DMS 273 treated with DMSO at 0.1 percent for 48 hours (cell line): ENCODE measurements at regions not wholly inside any gene's neighbourhood (a gene's known extent, or its start where the extent isn't known, plus 50 kb on each side); places are given as distances from the start of the nearest gene placed in this dataset.

Experiments
- DNase-seq: peaks from one replicate; lab custom pipeline; 2025; lab: John Stamatoyannopoulos, UW

DNA sequence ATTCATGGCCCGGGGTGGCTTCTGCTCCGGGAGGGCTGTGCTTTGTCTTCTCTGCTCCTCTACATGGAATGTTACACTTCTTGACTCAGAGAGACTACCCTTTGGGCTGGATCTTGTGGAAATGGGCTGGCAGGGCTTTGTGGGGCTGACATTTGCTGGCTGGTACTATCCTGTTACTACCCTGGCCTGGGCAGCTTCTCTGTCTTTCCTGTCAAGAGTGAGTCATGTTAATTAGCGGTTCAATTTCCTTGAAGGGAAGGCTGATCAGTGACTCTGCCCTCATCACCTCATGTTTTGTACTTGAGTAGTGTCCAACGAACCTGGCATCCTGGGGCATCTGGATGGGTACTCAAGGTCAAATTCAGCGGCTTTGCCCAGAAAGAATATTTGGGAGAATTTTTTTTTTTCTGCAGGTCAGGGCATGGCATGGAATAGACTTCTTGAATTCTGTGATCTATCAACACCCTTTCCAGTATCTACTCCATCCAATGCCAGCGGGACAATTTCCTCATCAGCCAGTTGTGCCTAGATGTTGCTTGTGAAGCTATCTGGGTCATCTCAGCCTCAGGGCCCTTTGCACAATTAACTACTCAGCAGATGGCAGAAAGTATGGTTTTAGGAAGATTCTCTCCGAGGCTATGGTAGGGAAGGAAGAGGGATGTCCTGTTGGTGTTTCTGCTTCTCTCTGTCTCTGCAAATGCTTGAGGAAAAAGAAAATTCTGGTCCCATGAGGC is 140.5 kb upstream of the PLET1 start:
- no peak for DNase-seq

DNA sequence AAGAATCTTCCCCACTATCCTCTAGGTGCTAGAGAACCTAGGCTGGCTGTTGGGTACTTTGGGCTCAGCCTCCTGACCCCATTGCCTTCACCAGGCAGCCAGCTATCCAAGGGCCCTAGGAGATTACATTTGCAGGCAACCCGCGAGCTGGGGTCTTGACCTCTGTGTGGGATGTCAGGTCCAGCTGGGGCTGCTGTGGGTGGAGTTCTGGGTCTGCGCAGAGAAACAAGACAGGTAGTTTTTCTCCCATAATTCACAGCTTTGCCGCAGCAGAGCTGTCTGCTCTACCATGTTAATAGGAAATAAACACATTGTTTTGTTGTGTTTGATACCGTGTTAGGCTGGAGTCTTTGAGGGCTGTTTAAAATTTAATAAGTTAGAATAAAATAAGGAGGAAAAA is 142.8 kb upstream of the PLET1 start:
- DNase-seq: no peak

DNA sequence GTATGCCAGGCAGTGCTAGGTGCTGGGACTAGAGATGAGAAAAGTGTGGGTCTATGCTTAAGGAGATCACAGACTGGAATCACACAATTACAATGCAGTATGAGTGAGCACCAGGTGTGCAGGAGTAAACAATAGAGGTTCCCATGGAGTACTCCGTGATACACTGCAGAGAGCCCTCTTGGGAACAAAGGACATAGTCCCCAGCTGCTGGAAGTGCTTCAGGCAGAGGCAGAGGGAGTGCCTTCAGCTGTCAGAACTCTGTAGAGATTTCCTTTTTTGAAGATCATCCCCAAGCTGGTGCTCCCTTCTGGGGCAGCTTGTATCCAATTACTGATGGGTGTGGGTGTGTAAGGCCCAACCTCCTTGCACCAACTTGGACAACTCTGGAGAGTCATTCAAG is 143.5 kb upstream of the PLET1 start:
- no peak for DNase-seq

DNA sequence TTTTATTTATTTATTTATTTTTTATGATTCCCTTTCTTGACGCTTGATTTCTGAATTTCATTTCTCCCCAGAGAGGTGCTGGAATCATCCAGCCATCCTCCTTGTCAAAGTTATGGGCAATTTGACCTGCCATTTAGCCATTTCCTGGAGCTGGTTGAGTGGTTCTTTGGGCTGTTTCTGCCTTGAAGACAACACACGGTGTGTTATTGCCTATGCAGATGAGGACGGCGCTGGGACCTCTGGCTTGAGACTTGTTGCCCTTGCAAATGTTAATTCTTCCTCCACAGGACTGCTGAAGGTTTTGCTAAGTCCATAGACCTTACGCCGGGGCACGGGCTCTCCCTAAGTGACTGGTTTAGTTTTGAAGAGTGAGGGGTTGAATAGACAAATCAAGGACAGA is 147.9 kb upstream of the PLET1 start:
- DNase-seq: no peak

DNA sequence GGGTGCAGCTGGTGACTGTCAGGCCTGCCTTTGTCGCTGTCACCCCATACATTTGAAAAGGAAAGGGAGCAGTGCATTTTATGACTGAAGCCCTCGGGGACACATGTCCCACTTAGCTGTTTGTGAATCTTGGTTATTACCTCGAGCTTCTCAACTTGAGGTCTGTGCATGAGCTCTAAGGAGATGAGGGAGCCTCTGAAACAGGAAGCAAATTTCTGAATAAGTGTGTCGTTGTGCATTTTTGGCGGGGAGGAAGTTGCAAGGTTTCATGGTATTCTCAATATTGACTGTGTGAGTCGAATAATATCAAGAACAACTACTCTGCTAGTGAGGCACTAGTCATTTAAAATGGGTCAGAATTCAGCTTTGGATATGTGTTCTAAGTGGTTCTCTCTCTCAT is 149.7 kb upstream of the PLET1 start:
- no peak for DNase-seq

DNA sequence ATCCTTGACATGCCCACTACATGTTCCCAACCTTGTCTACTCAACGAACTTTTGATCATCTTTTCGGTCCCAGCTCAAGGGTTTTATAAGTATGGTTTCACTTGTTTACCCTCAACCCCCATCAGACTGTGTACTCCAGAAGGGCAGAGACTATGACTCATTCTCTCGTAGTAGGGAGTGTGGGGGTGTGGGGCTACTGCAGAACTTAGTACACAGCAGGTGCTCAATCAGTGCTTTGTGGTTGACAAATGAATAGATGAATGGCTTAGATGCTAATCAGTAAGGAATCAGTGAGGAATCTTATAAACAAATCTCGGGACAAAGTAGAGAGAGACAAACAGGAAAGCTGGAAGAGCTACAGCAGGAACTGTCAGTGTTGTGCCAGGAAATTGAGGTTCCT is 151.7 kb upstream of the PLET1 start:
- DNase-seq: no peak

DNA sequence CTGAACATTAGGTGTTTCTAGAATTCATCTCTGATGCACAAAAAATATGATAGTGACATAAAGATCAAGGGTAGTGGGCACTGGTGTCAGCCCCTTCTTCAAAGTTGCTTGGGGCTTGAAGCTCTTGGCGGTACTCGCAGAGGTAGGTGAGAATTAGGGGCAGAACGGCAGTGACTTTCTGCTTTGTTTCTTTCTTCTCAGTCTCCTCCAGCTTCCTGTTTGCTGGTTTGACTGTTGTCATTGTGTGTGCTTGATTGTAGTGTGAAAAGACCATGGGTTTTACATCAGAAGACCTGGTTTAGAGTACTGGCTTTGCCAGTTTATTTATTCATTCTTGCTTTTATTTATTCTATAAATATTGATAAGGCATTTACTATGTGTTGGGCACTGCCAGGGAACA is 156.7 kb upstream of the PLET1 start:
- DNase-seq: no peak

DNA sequence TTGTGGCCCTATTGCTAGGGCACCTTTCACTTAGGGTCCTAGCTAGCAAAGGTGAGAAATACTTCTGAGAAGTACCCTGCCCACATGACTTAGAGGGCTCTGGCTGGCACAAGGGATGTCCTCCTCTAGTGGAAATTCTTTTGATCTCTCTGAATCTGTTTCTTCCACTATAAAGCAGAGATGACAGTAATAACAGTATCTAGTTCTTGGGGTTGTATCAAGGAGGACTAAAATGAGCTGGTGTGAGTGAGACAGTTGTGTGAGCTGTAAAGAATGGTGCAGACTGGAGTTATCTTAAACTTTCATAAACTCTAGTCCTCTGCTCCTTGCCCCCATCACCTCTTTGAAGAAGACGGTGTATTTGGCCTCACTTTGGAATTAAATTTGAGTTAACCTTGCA is 157.8 kb upstream of the PLET1 start:
- DNase-seq: no peak

DNA sequence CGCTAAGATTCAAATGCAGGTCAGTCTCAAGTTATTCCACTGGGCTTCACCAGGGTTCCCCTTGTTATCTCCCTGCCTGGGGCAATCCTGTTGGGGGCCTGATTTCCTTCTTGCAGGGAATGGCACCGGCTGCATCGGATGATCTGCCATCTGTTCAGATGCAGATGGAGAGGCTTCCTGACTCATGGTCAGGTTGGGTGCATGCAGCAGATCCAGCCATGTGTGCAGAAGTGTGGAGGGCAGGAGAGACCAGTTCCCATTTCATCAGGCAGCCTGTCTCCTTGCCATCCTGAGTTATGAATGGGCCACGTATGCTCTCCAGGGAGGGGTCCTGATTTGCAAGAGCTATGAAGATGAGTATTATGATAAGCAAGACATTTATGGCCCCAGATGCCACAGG is 161.2 kb upstream of the PLET1 start:
- DNase-seq: peak; percentile 82

DNA sequence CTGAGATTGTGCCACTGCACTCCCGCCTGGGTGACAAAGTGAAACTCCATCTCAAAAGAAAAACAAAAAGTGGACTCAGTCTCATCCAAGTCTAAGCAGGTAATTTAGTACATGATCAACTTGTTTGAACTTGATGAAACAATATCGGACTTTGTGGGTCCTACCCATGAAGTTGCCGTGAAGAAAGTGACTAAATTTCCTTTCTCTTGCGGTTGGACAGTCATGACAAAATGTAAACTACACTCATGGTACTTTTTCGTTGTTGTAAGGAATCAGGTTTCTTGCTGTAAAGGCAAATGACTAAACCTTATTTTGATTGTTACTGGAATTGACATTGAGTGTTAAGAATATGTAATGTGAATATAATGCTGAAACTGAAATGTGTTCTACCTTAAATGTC is 164.5 kb upstream of the PLET1 start:
- DNase-seq: no peak

DNA sequence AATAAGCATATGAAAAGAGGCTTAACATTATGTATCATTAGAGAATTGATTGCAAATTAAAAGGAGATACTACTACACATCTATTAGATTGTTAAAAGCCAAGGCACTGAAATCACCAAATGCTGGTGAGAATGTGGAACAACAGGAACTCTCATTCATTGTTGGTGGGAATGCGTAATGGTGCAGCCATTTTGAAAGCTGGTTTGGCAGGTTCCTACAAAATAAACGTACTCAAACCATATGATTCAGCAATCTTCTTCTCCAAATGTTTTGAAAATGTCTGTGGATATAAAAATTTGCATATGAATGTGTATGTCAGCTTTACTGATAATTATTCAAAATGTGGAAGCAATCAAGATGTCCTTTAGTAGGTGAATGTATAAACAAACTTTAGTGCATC is 176.4 kb upstream of the PLET1 start:
- DNase-seq: no peak

DNA sequence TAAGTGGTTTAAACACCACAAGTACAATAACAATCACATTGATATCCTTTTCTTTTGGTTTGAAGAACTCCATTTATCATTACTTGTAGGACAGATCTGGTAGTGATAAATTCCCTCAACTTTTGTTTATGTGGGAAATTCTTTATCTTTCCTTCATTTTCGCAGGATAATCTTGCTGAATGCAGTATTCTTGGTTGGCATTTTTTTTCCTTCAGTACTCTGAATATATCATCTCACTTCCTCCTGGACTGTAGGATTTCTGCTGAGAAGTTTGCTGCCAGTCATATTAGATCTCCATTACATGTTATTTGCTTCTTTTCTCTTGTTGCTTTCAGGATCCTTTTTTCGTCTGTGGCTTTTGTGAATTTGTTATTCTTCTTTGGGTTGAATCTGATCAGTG is 179.0 kb upstream of the PLET1 start:
- no peak for DNase-seq

DNA sequence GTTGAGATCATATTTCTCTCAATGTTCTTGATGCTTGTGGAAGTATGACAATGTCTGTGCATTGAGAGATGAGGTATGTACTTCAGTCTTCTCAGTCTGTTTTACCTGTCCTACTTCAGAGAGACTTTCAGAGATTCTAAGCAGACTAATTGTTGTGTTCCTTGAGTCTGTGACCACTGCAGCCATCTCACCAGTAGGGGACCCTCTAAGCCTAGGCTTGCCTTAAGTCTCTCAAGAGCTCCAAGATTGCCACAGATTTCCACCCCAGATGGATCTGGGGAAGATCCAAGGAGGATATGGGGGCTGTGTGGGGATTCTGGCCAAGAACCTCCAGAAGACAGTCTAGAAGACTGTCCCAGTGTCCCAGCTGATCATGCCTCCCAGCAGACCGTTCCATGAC is 179.9 kb upstream of the PLET1 start:
- no peak for DNase-seq

DNA sequence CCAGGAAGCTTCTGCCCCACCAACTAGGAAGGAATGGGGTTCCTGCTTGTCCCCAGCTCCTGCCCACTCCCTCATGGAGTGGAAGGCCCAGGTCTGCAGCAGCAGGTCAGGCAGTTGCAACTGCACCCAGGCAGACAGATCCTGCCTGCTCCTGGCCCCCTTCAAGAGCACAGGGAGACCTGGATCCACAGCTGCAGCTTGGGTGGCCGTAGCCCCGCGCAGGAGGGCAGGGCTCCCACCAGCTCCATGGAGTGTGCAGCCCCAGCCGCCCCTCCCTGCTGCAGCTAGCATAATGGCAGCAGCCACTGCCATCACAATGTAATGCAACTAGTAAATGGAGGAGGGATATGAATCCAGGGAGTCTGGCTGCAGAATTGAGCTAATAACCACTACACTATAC is 187.5 kb upstream of the PLET1 start:
- DNase-seq: no peak

DNA sequence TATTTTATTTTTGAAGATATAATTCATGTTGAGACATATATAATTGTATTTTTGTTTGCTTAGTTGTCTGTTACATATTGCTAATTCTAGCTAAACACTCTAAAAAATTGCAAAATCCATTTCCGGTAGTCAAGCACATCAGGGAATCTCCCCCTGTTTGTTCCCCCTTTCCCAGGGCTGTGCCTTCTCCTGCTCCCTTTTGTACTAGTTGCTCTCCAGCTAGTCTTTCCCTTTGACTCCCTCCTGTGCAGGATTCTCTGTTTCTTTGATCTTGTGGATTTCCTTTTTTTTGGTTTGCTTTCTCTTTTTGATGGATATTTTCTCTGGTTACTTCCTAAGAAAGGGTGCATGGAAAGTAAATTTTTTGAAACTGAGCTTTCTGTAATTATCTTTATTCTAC is 188.1 kb upstream of the PLET1 start:
- DNase-seq: no peak

DNA sequence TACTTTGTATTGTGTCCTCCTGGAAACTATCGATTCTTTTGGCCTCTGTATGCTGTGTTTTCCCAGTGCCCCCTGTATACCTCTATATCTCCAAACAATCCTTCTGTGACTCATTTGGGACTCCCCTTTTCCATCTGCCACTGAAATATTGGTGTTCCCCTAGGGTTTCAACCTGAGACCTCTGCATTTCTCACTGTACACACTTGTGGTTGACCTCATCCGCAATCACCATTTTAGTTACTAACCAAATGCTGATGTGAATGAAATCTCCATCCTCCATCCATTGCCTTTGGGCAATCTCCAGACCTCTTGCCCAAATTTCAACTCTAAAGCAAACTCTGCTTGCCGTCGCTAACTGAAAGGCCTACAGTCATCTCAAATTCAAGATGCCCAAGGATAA is 190.6 kb upstream of the PLET1 start:
- DNase-seq: no peak

DNA sequence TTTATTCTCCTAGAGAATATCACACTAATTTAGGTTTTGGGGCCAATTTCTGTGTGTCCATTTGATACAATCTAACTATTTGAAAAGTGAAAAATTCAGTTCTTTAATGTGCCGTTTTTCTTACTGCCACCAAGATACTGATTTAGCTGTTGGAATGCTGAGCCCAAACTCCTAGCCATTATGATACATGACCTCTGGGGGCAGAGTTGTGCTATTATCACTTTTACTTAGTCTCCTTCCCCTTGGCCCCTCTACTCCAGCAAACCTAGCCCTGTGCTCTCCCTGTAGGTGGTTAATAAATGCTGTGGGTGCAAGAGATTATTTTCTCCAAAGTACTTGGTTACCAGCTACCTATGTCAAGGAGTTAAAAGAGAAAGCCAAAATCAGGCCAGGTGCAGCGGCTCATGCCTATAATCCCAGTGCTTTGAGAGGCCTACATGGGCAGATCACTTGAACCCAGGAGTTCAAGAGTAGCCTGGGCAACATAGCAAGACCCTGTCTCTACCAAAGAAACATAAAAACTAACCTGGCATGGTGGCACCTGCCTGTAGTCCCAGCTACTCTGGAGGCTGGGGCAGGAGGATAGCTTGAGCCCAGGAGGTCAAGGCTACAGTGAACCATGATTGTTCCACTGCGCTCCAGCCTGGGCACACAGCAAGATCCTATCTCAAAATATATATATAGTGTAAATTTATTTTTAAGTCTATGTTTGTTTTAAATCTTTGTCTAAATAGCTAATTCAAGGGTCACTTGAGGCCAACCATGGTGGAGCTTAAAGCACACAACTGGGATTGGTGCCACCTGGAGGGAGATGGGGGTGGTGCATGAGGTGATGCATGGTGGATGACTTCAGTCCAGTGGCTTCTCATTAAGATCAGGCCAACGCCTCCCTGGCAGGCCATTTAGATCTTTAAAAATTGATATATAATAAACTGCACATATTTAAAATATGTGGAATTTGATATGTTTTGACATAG is 193.2 kb upstream of the PLET1 start:
- no peak for DNase-seq

DNA sequence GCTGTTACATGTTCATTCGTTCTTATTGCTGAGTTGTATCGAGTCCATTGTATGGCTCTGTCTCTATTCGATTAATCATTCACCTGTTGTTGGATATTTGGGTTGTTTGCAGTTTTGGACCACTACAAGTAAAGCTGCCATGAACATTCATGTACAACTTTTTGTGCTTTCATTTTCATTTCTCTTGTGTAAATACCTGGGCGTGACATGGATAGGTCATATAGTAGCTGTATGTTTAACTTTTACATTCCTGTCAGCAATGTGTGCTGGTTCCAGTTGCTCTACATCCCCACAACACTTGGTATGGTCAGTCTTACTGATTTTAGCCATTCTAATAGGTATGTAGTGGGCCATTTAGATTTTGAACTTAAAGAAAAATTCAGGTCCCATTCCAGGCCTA is 194.2 kb upstream of the PLET1 start:
- no peak for DNase-seq

DNA sequence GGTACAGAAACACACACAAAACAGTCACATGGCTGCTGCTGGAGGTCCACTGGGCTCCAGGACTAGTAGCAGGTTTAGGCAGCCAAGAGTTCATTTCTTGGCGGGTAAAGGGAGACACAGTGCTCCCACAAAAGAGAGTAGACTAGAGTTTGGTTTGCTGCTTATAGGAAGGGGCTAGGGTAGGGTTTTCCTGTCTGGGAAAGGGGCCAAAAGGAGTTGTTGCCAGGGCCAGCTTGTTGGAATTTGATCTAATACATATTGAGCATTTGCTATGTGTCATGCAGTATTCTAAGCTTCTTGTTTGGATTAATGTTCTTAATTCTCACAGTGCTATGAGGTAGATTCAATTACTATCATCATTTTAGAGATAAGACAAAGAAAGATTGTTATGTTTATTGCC is 195.1 kb upstream of the PLET1 start:
- DNase-seq: no peak

DNA sequence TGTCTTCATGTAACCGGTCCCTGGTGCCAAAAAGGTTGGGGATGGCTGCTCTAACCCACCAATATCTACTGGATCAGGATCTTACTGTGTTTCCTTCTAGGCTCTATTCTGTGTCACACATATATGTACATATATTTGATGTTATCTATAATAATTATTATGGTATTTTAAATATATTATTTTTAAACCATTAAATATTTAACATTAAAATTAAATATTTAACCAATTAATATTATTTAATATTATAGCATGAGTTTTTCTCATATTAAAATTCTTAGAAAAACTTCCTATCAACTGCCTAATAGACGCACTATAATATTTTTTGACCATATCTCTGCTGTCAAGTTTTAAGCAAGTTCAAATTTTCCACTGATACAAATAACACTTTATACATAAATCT is 196.9 kb upstream of the PLET1 start:
- no peak for DNase-seq

DNA sequence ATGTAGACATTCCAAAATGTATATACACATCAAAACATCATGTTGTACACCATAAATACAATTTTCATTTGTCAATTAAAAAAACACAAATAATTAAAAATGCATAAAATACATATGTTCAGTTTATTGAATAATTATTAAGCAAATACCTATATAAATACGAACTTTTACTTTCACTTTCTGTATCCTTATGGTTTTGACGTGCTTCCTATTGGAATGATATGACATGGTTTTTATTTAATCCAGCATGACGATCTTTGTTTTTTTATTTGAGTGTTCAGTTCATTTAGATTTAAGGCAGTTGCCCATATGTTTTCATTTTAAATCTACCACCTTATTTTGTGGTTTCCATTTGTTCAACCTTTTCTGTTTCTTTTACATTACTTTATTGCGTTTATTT is 198.3 kb upstream of the PLET1 start:
- DNase-seq: no peak

DNA sequence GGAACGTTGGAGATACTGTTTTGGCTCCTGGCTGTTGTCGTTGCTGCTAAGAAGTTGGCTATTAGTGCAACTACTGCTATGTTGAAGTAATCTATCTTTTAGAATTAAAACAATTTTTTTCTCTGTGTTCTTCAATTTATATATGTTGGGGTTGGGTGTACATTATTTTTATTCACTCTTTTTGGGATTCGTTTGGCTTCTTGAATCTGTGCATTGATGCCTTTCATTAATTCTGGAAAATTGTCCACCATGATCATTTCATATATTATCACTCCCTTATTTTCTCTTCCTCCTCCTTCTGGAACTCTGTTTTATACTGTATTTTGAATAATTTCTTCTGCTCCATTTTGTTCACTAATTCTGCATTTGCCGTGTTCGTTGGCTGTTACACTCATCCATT is 199.5 kb upstream of the PLET1 start:
- no peak for DNase-seq

DNA sequence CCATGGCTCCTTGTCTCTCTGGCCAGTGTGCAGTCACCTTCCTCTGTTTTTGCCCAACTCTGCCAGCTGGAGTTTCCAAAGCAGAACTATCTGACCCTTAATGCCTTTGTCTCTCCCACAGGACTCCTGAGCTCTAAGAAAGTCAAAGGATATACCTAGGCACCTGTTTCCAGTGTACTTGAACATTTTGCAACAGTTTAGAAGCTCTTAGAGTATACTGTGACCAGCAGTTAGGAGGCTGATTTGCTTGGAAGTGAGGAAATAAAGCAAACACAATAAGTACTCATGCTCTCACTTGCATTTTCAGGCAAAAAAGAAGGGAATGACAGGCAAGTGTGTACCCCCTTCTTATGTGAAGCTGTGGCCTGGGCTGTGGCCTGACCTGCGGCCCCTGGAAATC is 204.3 kb upstream of the PLET1 start:
- no peak for DNase-seq
